ENCODE measurements at regions not wholly inside any gene's neighbourhood (a gene's known extent, or its start where the extent isn't known, plus 50 kb on each side); places are given as distances from the start of the nearest gene placed in this dataset.
"Not testable (repeated sequence)": the region's sequence is repeated elsewhere in the genome, so short reads cannot be mapped to it uniquely, and the experiment has no call there.

DNA sequence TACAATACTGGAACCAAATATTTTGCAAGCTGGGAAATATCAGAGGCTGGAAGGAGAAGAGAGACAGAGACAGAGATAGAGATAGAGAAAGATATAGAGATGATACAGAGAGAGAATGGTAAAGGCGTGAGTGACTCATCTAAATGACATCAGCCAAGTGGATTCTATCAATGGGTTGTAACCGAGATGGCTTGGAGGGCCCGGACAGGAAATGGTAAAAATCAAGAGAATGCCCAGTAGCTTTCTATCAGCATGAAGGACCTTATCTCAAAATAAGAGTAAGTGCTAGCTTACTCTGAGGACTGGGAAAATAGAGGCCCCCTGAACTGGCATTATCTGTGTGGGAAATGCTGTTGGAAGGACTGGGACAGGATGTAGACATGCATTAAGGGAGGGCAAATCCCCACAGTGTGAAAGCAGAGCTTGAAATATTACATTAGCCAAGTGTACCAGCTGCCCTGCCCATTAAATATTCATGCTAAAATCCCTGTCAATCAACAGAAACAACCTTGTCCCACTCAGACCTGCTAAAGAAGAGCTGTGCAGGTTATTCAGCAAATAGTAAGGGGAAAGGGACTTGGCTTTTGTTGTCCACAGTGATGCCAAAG, 76.6 kb upstream of the ZNF644 start:
- no peak for DNase-seq (ENCODE audit: low read depth, low spot score)

DNA sequence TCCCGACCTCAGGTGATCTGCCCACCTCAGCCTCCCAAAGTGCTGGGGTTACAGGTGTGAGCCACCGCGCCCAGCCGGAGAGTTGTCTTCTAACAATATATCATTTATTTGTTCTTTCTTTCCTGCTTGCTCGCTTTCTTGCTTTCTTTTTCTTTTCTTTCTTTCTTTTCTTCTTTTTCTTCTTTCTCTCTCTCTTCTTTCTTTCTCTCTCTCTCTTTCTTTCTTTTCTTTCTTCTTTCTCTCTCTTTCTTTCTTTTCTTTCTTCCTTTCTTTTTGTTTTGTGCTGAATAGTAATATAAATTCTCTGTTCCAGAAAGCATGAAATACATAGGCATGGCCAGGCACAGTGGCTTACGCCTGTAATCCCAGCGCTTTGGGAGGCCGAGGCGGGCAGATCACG, 73.5 kb upstream of the ZNF644 start:
- not testable (repeated sequence) for DNase-seq (ENCODE audit: low read depth, low spot score)

DNA sequence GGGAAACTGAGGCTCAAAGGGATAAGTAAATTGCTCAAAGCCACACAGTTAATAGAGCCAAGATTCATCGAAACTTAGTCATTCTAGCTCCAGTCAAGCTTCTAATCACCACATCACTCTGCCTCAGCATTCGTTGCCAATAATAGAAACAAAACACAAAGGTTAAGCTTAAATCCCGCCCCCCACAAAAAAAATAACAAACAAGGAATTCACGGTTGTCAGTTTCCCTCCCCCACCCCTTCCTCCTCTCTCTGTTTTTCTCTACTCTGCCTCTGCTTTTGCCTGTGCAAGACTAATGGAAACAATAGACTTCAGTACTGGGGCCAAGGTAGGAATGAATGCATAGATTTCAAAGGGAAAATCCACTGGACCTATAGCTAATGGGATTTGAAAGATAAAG, 70.7 kb upstream of the ZNF644 start:
- no peak for DNase-seq (ENCODE audit: low read depth, low spot score)

DNA sequence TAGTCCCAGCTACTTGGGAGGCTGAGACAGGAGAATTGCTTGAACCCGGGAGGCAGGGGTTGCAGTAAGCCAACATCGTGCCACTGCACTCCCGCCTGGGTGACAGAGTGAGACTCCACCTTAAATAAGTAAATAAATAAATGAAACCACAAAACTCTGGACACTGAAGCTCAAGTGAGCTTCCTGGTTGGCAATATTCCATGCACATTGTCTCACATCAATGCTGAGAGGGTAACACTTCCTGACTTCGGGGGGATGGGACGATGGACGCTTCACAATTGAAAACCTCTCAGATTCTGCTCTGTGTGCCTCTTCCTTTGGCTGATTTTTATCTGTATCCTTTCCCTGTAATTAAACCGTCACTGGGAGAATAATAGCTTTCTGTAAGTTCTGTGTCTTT, 70.0 kb upstream of the ZNF644 start:
- DNase-seq (ENCODE audit: low read depth, low spot score) = no peak

DNA sequence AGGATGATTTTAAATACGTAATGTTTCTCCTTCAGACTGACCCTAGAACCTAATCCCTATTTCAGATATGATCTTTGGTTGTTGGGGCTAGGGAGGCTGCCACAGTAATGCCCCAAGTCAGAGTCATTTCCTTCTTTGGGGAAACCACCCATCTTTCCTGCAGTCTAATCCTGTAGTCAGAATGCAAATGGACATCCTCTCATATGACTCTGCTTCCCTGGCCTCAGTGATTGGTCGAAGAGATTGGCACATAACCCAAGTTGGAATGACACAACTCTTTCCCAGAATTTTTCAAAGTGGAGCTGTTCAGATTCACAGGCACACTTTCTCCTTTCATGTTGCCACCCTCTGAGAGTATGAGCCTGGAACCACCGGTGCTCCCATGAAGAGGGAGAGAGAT, 58.8 kb upstream of the ZNF644 start:
- DNase-seq (ENCODE audit: low read depth, low spot score) = no peak

DNA sequence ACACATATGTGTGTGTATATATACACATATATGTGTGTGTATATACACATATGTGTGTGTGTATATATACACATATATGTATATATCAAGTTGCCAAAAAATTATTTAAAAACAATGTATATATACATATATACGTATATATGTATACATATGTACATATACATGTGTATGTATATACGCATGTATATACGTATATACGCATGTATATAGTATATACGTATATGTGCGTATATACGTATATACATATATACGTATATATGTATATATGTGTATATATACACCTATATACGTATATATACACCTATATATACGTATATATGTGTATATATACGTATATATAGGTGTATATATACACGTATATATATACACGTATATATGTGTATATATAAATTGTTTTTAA, 57.0 kb upstream of the ZNF644 start:
- DNase-seq (ENCODE audit: low read depth, low spot score) = no peak

DNA sequence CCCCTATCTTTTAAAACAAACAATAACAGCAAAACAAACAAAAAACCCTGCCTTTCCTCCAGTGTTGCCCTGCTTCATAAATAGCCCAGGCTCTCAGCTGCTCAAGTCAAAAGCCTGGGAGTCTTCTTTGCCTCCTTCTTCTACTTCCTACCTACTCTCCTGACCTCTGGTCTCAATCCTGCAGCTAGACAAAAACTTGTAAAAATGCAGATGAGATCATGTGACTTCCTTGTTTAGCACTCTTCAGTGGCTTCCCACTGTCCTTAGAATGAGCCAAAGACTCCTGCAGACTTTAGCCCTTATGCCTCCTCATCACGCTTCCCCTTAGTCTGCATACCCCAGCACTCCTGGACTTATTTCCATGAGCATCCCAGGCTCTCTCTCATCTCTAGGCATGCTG, 55.0 kb upstream of the ZNF644 start:
- no peak for DNase-seq (ENCODE audit: low read depth, low spot score)

DNA sequence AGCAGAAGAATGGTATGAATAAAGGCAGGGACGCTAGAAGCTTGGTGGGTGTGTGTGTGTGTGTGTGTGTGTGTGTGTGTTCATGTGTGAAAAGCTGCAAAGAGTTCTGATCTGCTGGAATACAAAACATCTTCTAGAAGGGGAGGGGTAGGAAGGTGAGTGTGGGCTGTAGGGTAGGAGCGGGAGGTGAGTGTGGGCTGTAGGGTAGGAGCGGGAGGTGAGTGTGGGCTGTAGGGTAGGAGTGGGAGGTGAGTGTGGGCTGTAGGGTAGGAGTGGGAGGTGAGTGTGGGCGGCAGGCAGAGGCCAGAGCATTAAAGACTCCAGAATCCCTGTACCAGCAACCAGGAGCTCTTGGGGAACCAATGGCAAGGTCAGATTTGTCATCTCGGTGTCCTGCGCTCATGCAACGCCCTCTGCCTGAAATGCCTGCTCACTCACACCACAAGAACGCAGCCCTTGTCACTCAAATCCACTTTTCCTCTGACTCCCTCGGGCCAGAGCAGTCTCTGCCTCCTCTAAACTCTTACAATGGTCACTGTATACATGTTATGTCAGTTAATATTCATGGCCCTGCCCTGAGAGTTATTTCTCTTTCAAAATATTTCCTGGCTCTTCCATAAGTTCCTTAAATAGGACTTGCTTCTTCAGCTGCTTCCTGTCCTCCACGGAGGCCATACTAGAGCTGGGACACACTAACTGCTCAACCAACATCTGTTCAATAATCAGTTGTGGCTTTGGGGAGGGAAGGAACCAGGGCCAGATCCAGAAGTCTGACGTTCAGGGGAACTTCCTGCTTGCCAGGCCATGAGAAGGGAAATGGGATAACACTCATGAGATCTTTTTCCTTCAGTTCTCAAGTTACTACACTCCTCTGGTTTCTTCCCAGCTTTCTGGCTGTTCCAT, 53.6 kb upstream of the ZNF644 start:
- no peak for DNase-seq (ENCODE audit: low read depth, low spot score)

DNA sequence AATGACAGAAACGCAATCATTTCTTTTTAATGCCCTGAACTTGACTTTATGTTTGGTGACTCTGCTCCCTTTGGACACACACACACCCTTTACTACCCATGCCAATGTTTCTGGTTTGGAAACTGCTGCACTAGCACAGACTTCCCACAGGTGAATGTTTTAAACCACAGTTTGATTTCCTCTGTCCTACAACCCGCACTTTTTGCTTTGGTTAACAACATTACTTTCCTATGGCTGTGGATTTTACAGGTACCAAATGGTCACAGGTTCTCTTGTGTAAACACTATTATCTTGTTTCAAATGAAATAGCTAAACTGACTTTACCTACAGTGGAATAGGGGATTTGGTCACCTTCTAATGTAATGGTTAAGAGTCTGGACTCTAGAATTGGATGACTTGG, 51.5 kb upstream of the ZNF644 start:
- DNase-seq (ENCODE audit: low read depth, low spot score) = no peak

DNA sequence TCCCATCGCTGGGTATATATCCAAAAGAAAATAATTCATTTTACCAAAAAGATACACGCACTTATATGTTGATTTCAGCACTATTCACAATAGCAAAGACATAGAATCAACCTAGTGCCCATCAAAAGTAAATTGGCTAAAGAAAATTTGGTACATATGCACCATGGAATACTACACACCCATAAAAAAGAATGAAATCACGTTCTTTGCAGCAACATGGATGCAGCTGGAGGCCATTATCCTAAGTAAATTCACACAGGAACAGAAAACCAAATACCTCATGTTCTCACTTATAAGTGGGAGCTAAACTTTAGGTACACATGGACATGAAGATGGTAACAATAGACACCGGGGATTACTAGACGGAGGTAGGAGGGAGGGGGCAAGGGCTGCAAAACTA, 50.0 kb upstream of the ZNF644 start:
- DNase-seq (ENCODE audit: low read depth, low spot score) = no peak
